Endodermal cell (in vitro differentiated cells): ENCODE measurements at regions not wholly inside any gene's neighbourhood (a gene's known extent, or its start where the extent isn't known, plus 50 kb on each side); places are given as distances from the start of the nearest gene placed in this dataset.
"Not testable (repeated sequence)": the region's sequence is repeated elsewhere in the genome, so short reads cannot be mapped to it uniquely, and the experiment has no call there.

Experiments used
- DNase-seq: peaks from one replicate; pipeline ENCODE4 v3.0.0-alpha.2; 2017
- H3K27ac ChIP-seq: 2 replicates; pipeline ENCODE4 v1.5.1; 2013; ENCODE audit warnings: mild to moderate bottlenecking, low read depth, low read length, moderate library complexity
- H3K27me3 ChIP-seq: 2 replicates; pipeline ENCODE4 v1.6.1; 2013; ENCODE audit warnings: mild to moderate bottlenecking, low read length, moderate library complexity; ENCODE audit not compliant: insufficient read depth, control insufficient read depth, poor library complexity, severe bottlenecking
- H3K36me3 ChIP-seq: 2 replicates; pipeline ENCODE4 v1.7.0; 2013; ENCODE audit warnings: mild to moderate bottlenecking, low read length, moderate library complexity; ENCODE audit not compliant: control insufficient read depth, insufficient read depth
- H3K4me1 ChIP-seq: one replicate; pipeline ENCODE4 v1.7.0; 2013; ENCODE audit warnings: low read length; ENCODE audit not compliant: control insufficient read depth, insufficient read depth
- H3K4me3 ChIP-seq: 2 replicates; pipeline ENCODE4 v1.5.1; 2013; ENCODE audit warnings: mild to moderate bottlenecking, low read length, moderate library complexity
- H3K9ac ChIP-seq: 2 replicates; pipeline ENCODE4 v1.6.1; 2013; ENCODE audit warnings: mild to moderate bottlenecking, low read length, moderate library complexity; ENCODE audit not compliant: poor library complexity, severe bottlenecking; ENCODE audit errors: extremely low read depth
- H3K9me3 ChIP-seq: 2 replicates; pipeline ENCODE4 v1.6.1; 2013; ENCODE audit warnings: mild to moderate bottlenecking, low read length, moderate library complexity; ENCODE audit not compliant: control insufficient read depth
- H3K27ac Mint-ChIP-seq: 2 replicates; pipeline ENCODE4 v1.8.0; 2020; ENCODE audit warnings: mixed read lengths
- H3K27me3 Mint-ChIP-seq: 2 replicates; pipeline ENCODE4 v1.8.0; 2021; ENCODE audit warnings: mild to moderate bottlenecking, mixed read lengths; ENCODE audit not compliant: insufficient read depth
- H3K36me3 Mint-ChIP-seq: 2 replicates; pipeline ENCODE4 v1.8.0; 2020; ENCODE audit warnings: low read depth, mixed read lengths
- H3K4me1 Mint-ChIP-seq: 2 replicates; pipeline ENCODE4 v1.8.0; 2020; ENCODE audit warnings: mixed read lengths
- H3K4me3 Mint-ChIP-seq: 2 replicates; pipeline ENCODE4 v1.8.0; 2020; ENCODE audit warnings: mild to moderate bottlenecking, moderate library complexity, mixed read lengths
- H3K9me3 Mint-ChIP-seq: 2 replicates; pipeline ENCODE4 v1.8.0; 2020; ENCODE audit warnings: mild to moderate bottlenecking, mixed read lengths
- CTCF ChIP-seq: fragments of 200-600 bp; sonication (generic); conservative IDR thresholded peaks from 2 replicates; pipeline ENCODE4 v1.5.0; 2021; ENCODE audit warnings: antibody characterized with exemption, mild to moderate bottlenecking
- WGBS, 2 experiments: methylation state at CpG; one replicate each; pipeline versions ENCODE4 v1.1.5 to v1.1.7; 2013; ENCODE audit warnings: missing lambda C conversion rate in 2 of 2, mixed read lengths in 1 of 2; ENCODE audit not compliant: insufficient coverage in 1 of 2, insufficient read length in 1 of 2; 5-methylcytosine and 5-hydroxymethylcytosine counted together

GRCh38 chr14:25685004-25685403, 635.1 kb upstream of the STXBP6 start:
- no peaks in the 10 kb centered on the region for H3K4me1 ChIP-seq
- Mint-ChIP-seq H3K27me3 (no peaks in the 10 kb centered on the region), H3K9me3 (peaks cover 2% of the 10 kb centered on the region), H3K36me3 (no peaks in the 10 kb centered on the region), H3K27ac (no peak overlapping the region), H3K4me1 (no peaks in the 10 kb centered on the region), H3K4me3 (no peak overlapping the region)
- DNase-seq: no peak
- H3K9ac ChIP-seq: no peak overlapping the region
- no peaks in the 10 kb centered on the region for H3K36me3 ChIP-seq
- H3K27me3 ChIP-seq: no peaks in the 10 kb centered on the region
- WGBS, 2 experiments: 86 to 92% methylated on average over 2 of the region's 2 CpGs
- TF ChIP-seq CTCF: no peak
- no peaks in the 10 kb centered on the region for H3K9me3 ChIP-seq
- no peak overlapping the region for H3K27ac ChIP-seq
- H3K4me3 ChIP-seq: no peak overlapping the region

GRCh38 chr14:25680934-25681333, 631.0 kb upstream of the STXBP6 start:
- H3K27me3 ChIP-seq: no peaks in the 10 kb centered on the region
- 91% methylated on average over 7 to 16 of the region's 16 CpGs for WGBS, 2 experiments
- no peaks in the 10 kb centered on the region for H3K9me3 ChIP-seq
- Mint-ChIP-seq H3K4me3 (no peak overlapping the region), H3K9me3 (peaks cover 4% of the 10 kb centered on the region), H3K27ac (no peak overlapping the region), H3K36me3 (no peaks in the 10 kb centered on the region), H3K27me3 (no peaks in the 10 kb centered on the region), H3K4me1 (no peaks in the 10 kb centered on the region)
- H3K27ac ChIP-seq: no peak overlapping the region
- H3K4me1 ChIP-seq: no peaks in the 10 kb centered on the region
- no peaks in the 10 kb centered on the region for H3K36me3 ChIP-seq
- no peak for TF ChIP-seq CTCF
- no peak overlapping the region for H3K4me3 ChIP-seq
- DNase-seq: no peak
- H3K9ac ChIP-seq: no peak overlapping the region

- not testable (repeated sequence) for DNase-seq, H3K4me3 ChIP-seq, H3K4me3 Mint-ChIP-seq, H3K27me3 ChIP-seq, H3K27ac ChIP-seq, H3K9me3 ChIP-seq, H3K36me3 ChIP-seq, H3K27me3 Mint-ChIP-seq, H3K4me1 Mint-ChIP-seq, H3K36me3 Mint-ChIP-seq, H3K9ac ChIP-seq, H3K27ac Mint-ChIP-seq, H3K4me1 ChIP-seq, H3K9me3 Mint-ChIP-seq
- WGBS, 2 experiments: 95 to 100% methylated on average over 4 of the region's 4 CpGs
Measured at GRCh38 chr14:25680511-25680910, 630.6 kb upstream of the STXBP6 start.

GRCh38 chr14:25677111-25677510, 627.2 kb upstream of the STXBP6 start:
- H3K36me3 ChIP-seq: no peaks in the 10 kb centered on the region
- Mint-ChIP-seq H3K36me3 (no peaks in the 10 kb centered on the region), H3K9me3 (peaks cover 4% of the 10 kb centered on the region), H3K27me3 (no peaks in the 10 kb centered on the region), H3K27ac (no peak overlapping the region), H3K4me3 (no peak overlapping the region), H3K4me1 (no peaks in the 10 kb centered on the region)
- 88 to 93% methylated on average over 3 of the region's 3 CpGs for WGBS, 2 experiments
- no peak for TF ChIP-seq CTCF
- H3K9me3 ChIP-seq: no peaks in the 10 kb centered on the region
- DNase-seq: no peak
- no peaks in the 10 kb centered on the region for H3K4me1 ChIP-seq
- no peak overlapping the region for H3K9ac ChIP-seq
- no peak overlapping the region for H3K27ac ChIP-seq
- H3K27me3 ChIP-seq: no peaks in the 10 kb centered on the region
- no peak overlapping the region for H3K4me3 ChIP-seq
